GM18873 (cell line): ENCODE measurements at regions not wholly inside any gene's neighbourhood (a gene's known extent, or its start where the extent isn't known, plus 50 kb on each side); places are given as distances from the start of the nearest gene placed in this dataset.
"Not testable (repeated sequence)": the region's sequence is repeated elsewhere in the genome, so short reads cannot be mapped to it uniquely, and the experiment has no call there.

Experiments
- ATAC-seq: cut with Tn5 transposase; IDR thresholded peaks from one replicate; pipeline ENCODE4 v1.9.1; 2021; ENCODE audit warnings: mild to moderate bottlenecking, moderate library complexity, moderate number of reproducible peaks; ENCODE audit not compliant: unreplicated experiment, low FRiP score

DNA sequence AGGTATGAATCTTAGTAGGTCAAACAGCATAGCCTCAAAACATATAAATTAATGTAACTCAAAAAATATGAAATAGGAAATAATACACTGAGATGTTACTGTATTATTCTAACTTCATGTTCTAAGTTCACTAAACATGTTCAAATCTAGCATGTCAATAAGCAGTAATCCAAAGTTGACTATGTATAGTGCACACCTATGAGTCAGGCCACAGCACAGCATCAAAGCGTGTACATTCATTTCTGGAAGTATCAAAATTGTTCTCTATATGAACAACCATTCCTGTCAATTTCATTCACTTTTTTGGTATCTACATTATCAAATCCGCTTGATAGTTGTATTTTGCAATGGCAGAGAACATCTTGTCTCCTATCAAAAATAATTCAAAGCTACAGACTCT lies 418.9 kb upstream of the POM121L12 start:
- ATAC-seq: no peak

DNA sequence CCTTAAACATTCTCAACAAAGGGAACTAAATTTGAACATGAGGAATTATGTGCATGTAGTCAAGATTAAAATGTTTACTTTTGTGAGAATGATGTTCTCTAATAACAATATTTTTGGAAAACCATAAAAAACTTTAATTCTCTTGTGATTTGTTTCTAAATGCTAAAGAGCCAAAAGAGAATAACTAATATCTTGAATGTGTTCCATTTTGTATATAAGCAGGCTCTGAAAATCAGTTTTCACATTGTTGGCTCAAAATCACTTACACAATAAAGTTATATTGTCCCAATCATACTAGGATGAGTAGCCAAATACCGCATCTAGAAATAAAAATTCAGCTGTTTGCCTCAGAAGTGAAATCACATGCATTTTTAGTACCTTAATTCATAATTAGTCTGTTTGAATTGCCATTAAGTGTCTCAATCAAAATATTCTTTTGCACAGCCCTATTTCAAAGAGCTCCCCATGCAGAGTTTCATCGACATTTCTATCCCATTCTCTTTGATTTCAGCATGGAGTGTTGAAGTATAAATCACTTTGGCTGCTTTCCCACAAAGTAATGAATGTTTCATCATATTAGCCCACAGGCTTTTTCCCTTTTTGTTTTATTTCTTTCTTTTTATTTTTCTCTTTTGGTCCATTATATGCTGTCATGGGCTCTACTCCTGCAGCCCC lies 420.3 kb upstream of the POM121L12 start:
- no peak for ATAC-seq

GRCh38 chr7:52609511-52609910 lies 425.9 kb upstream of the POM121L12 start:
- no peak for ATAC-seq

GRCh38 chr7:52592698-52593097 lies 442.7 kb upstream of the POM121L12 start:
- no peak for ATAC-seq

DNA sequence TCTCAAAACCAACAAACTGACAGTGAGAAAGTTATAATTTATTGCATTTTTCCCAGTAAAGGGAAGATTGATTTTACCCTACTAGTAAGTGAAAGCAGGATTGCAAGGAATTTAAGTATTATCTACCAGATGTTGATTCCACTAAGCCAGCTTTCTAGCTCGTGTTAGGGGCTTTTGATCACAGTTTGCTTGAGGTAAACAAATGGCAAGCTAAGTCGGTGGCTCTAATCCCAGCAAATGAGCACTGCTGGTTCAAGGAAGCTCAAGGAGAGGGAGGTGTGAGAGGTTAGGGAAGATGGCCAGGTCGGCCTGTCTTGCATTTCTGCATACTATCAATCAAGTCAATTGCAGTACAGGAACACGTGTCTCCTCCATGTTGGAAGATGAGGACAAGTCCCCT lies 448.7 kb upstream of the POM121L12 start:
- ATAC-seq: no peak

DNA sequence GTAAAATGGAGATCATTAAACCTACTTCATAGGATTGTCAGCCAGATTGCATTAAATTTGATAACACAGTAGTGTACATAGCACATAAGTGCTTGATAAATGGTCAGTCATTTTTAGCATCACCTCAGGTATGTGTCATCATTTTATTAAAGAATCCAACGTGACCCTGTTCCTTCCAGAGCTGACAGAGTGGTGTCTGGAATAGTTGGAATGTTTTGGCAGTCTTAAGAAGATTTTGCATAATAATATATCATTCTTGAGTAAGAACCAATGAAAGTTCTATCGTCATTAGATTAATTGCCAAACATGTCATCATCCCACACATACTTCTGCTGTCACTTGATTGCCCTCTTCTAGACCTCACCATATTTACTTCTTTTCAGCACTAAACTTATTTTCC lies 451.4 kb upstream of the POM121L12 start:
- ATAC-seq: no peak

GRCh38 chr7:52573141-52573540 lies 462.3 kb upstream of the POM121L12 start:
- ATAC-seq: not testable (repeated sequence)

- no peak for ATAC-seq
These were observed 464.4 kb upstream of the POM121L12 start for GRCh38 chr7:52571026-52571425.

DNA sequence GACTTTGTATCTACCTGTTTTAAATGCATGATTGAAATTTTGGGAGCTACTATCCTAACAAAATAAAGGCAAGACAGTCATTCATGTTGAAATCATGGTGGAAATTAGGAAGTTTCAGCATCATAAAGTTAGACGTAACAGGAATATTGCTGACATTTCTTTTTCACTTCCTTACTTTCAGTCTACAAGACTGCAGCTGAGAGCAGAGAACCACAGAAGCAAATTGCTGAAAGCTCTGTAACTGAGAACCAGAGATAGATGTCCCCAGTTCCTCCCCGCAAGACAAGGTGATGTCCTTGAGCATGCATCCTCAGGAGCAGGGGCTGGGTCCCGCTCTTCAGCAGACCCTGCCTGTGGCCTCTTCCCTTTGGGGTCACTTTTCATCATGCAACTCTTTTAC lies 466.3 kb upstream of the POM121L12 start:
- no peak for ATAC-seq

DNA sequence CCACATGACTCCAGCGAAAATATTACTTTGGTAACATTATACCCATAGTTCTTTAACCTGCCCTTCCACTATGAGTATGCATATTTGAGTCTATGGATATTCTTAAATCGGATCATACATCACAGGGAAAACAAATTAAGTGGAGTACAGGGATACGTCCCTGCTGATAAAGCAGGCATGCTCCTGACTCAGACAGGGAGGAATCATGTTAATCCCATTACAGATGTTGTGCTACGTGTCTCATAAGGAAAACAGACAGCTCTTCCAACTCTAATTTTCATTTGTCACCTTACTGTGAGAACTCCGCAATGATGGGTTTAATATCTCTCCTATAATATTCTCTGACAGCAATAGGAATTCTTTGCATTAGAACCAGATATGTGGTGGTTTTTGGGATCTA lies 469.5 kb upstream of the POM121L12 start:
- ATAC-seq: no peak

DNA sequence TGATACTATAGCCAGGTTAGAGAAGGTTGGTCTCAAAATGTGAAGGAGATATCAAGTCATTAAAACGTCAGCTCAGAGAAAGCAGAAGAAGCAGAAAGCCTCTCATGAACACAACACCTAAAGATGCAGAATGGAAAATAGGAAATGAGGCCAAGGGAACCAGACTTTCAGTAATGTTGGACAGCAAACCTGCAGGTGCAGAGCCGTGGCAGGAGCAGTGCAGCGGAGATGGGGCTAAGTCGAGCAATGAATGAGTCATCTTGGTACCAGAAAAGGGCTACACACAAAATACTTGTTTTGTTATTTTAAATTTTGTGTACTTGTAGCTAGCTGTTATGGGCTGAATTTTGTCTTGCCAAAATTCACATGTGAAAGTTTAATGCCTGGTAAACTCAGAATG lies 479.6 kb upstream of the POM121L12 start:
- no peak for ATAC-seq

GRCh38 chr7:52547308-52547910 lies 488.0 kb upstream of the POM121L12 start:
- no peak for ATAC-seq

DNA sequence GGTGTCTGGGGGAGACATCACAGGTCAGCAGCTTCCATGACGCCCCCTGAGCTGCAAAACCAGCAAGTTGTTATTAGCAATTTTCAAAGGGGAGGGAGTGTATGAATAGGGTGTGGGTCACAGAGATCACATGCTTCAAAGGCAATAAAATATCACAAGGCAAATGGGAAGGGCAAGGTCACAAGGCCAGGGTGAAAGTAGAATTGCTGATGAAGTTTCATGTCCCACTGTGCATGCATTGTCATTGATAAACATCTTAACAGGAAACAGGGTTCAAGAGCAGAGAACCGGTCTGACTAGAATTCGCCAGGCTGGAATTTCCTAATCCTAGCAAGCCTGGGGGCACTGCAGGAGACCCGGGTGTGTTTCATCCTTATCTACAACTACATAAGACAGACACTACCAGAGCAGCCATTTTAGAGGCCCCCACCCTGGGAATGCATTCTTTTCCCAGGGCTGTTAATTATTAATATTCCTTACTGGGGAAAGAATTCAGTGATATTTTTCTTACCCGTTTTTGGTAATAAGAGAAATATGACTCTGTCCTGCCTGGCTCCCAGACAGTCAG lies 494.2 kb upstream of the POM121L12 start:
- ATAC-seq: not testable (repeated sequence)

DNA sequence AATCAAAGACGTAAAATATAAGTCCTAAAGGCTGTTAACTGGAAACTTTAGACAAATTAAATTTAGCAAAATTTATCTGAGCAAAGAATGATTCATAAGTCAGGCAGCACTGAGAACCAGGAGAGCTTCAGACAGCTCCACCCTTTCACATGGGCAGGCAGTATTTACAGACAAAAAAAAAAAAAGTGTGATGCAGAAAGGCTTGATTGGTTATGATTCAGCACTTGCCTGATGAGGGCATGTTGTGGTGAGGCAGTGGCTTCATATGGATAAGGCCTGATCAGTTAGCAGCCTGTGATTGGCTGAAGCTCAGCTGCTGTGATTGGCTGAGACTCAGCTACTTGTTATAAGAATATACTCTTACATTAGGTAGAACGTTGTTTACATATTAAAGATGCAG lies 495.4 kb upstream of the POM121L12 start:
- ATAC-seq: no peak

GRCh38 chr7:52539414-52539813 lies 496.0 kb upstream of the POM121L12 start:
- no peak for ATAC-seq

DNA sequence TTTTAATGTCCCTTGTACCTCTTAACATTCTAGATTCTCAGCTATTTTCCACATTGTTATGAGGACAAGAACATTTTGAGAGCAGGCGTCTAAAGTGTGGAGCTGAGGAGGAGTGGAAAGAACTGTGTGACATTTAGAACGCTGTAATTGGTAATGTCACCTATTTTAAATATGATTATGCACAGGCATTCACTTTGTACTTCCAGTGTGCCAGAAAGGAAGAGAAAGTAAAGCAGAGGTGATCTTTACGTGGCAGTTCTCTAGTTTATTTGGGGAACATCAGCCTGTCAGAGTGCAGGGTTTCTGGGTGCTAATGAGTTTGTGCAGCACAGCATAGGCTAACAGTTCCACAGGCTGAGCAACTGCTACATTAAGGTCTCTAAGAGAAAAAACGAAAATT lies 498.4 kb upstream of the POM121L12 start:
- ATAC-seq: no peak

GRCh38 chr7:52525772-52526341 lies 509.6 kb upstream of the POM121L12 start:
- ATAC-seq: no peak

- no peak for ATAC-seq
These were observed 516.6 kb upstream of the POM121L12 start for GRCh38 chr7:52518869-52519268.

- no peak for ATAC-seq
These were observed 522.8 kb upstream of the POM121L12 start for GRCh38 chr7:52512656-52513055.

- ATAC-seq: no peak
These were observed 527.7 kb upstream of the POM121L12 start for GRCh38 chr7:52507546-52508255.

DNA sequence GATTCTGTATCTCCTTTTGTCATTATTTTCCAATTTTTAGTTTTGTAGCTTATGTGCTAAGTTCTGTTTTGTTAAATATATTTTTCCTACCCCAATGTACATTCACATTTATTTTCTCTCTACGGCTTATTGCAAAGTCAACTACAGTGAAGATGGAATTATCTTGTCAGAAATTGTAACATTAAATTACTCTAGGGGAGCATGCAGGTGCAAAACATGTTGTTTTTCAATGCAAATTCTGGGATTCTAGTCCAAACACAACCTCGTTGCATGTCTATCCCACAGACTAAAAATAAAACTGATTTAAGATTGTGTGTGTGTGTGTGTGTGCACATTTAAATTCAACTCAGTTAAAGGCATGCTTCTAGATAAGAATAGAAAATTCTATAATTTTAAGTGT lies 529.1 kb upstream of the POM121L12 start:
- no peak for ATAC-seq
